HCT116 (cell line): ENCODE measurements at regions not wholly inside any gene's neighbourhood (a gene's known extent, or its start where the extent isn't known, plus 50 kb on each side); places are given as distances from the start of the nearest gene placed in this dataset.

Experiments used
- CTCF ChIP-seq, 3 experiments: fragments of 200-600 bp in 1 of 3; sonication (generic) in 1 of 3; IDR thresholded peaks in 2 of 3; conservative IDR thresholded peaks in 1 of 3; 2 replicates each; pipeline ENCODE4 v1.5.1; 2012 to 2017; ENCODE audit warnings: low read depth in 2 of 3, low read length in 2 of 3, antibody characterized with exemption in 1 of 3, borderline replicate concordance in 1 of 3, control low read depth in 1 of 3, mild to moderate bottlenecking in 1 of 3, mixed read lengths in 1 of 3, mixed run types in 1 of 3, moderate library complexity in 1 of 3; ENCODE audit not compliant: insufficient read depth in 1 of 3
- EZH2 ChIP-seq: fragments of 200-600 bp; sonication (generic); IDR thresholded peaks from 2 replicates; pipeline ENCODE4 v1.6.1; 2017; ENCODE audit warnings: antibody characterized with exemption, mixed run types

- TF ChIP-seq CTCF (IDR thresholded peaks at IDR 0.05 in 2 of 3, conservative IDR thresholded peaks at IDR 0.05 in 1 of 3; ENCODE audit: borderline replicate concordance in 1 of 3, insufficient read depth in 1 of 3, low read depth in 2 of 3, low read length in 2 of 3) (peak; percentile 44 to 62 (median 54); a peak in 4 of 6 replicates), EZH2 (no peak)
Measured at GRCh38 chr6:4008324-4009047, 70.5 kb downstream of the FAM217A start.
